Body of pancreas (tissue), 4 donors: ENCODE measurements at regions not wholly inside any gene's neighbourhood (a gene's known extent, or its start where the extent isn't known, plus 50 kb on each side); places are given as distances from the start of the nearest gene placed in this dataset.

Experiments used
- ATAC-seq: fragments of 150-250 bp; one replicate; pipeline ENCODE4 v1.9.1; 2016
- DNase-seq, 4 donors: peaks; one replicate each; pipeline ENCODE4 v3.0.0-alpha.2; 2019
- H3K27ac ChIP-seq, 4 donors: fragments of 200-600 bp; sonication (generic); 1 replicate in 3 of 4; 2 replicates in 1 of 4; pipeline versions ENCODE4 v1.5.1 to v1.6.1; 2016 to 2019; ENCODE audit warnings: mild to moderate bottlenecking in 1 of 4, mixed read lengths in 1 of 4, moderate library complexity in 1 of 4
- H3K27me3 ChIP-seq, 2 donors: fragments of 200-600 bp; sonication (generic); one replicate each; pipeline ENCODE4 v1.6.0; 2016; ENCODE audit warnings: mild to moderate bottlenecking in 1 of 2
- H3K36me3 ChIP-seq, 2 donors: fragments of 200-600 bp; sonication (generic); replicated peaks in 1 of 2; 2 replicates each; pipeline ENCODE4 v1.5.1; 2016; ENCODE audit warnings: low read depth in 2 of 2; ENCODE audit not compliant: insufficient read depth in 1 of 2
- H3K4me1 ChIP-seq: fragments of 200-600 bp; sonication (generic); one replicate; pipeline ENCODE4 v1.6.0; 2016
- H3K4me3 ChIP-seq, 2 donors: fragments of 200-600 bp; sonication (generic); 1 replicate in 1 of 2; 2 replicates in 1 of 2; pipeline ENCODE4 v1.5.1; 2016 to 2019
- H3K9me3 ChIP-seq, 3 donors: fragments of 200-600 bp; sonication (generic); 1 replicate in 2 of 3; 2 replicates in 1 of 3; pipeline ENCODE4 v1.5.1; 2016
- CTCF ChIP-seq, 7 experiments: fragments of 450-650 bp in 4 of 7; fragments of 200-600 bp in 3 of 7; sonication (generic) in 3 of 7; IDR thresholded peaks; one replicate each; pipeline ENCODE4 v1.5.1; 2016 to 2019; ENCODE audit warnings: antibody characterized with exemption in 7 of 7
- POLR2A ChIP-seq, 3 donors: fragments of 450-650 bp; IDR thresholded peaks; one replicate each; pipeline ENCODE4 v1.6.1; 2016; ENCODE audit warnings: antibody characterized with exemption in 3 of 3, mild to moderate bottlenecking in 2 of 3
- WGBS, 2 donors: methylation state at CpG; one replicate each; pipeline ENCODE4 v1.1.5; 2017; 5-methylcytosine and 5-hydroxymethylcytosine counted together
- intact Hi-C: fragments of 100-400 bp; cut with DNase I; formaldehyde crosslinking; loops from one replicate; pipeline ENCODE4 v1.15.1; 2023

DNA sequence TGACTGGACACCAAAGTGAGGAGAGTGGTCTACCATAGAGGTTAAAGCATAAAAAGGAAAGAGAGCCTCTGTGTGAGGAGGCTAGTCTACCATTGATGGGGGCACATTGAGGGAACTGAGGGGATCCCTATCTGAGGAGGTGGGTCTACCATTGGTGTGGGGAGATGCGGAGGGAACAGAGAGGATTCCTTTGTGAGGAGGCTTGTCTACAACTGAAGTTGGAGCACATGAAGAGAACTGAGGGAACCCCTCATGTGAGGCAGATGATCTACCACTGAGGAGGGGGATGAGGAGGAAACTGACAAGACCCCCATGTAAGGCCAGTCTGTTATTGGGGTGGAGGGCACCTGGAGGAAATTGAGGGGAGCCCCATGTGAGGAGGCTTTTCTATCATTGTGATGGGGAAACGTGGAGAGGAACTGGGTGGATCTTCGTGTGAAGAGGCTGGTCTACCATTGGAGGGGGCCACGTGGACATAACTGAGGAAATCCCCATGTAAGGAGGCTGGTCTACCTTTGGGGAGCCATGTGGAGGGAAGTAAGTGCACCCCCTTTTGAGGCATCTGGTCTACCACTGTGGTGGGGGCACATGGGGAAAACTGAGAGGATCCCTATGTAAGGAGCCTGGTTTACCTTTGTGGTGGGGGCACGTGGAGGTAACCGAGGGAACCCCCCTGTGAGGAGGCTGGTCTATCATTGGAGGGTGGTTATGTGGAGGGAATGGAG, 160.1 kb downstream of the FBLN2 start:
- H3K4me3 ChIP-seq = no peak overlapping the region
- intact Hi-C loops = no loop called here
- H3K9me3 ChIP-seq = no peaks in the 10 kb centered on the region
- no peaks in the 10 kb centered on the region for H3K4me1 ChIP-seq
- 49 to 66% methylated on average over 6 of the region's 6 CpGs for WGBS, 2 donors
- no peaks in the 10 kb centered on the region for H3K36me3 ChIP-seq
- DNase-seq (no peak), ATAC-seq (no peak)
- no peak overlapping the region for H3K27ac ChIP-seq
- H3K27me3 ChIP-seq = no peaks in the 10 kb centered on the region
- TF ChIP-seq CTCF (IDR thresholded peaks at IDR 0.05) (no peak), POLR2A (IDR thresholded peaks at IDR 0.05) (no peak)

GRCh38 chr3:13708301-13708700, 159.4 kb downstream of the FBLN2 start:
- 42 to 58% methylated on average over 7 of the region's 7 CpGs for WGBS, 2 donors
- DNase-seq = peak in 1 of 4 donors; percentile 3
- ATAC-seq = no peak

GRCh38 chr3:13707456-13707855, 158.5 kb downstream of the FBLN2 start:
- Histone ChIP-seq H3K27me3 (no peaks in the 10 kb centered on the region), H3K36me3 (no peaks in the 10 kb centered on the region), H3K9me3 (no peaks in the 10 kb centered on the region), H3K4me1 (no peaks in the 10 kb centered on the region), H3K4me3 (no peak overlapping the region), H3K27ac (no peak overlapping the region)
- WGBS, 2 donors = 67 to 75% methylated on average over 5 of the region's 5 CpGs
- DNase-seq (peak in 2 of 4 donors; percentile 0 to 2), ATAC-seq (no peak)
- intact Hi-C loops = no loop called here
- no peak for TF ChIP-seq CTCF (IDR thresholded peaks at IDR 0.05)
- TF ChIP-seq POLR2A (IDR thresholded peaks at IDR 0.05) = no peak

More at GRCh38 chr3:13708301-13708700, 159.4 kb downstream of the FBLN2 start:
- Histone ChIP-seq H3K27me3 (no peaks in the 10 kb centered on the region), H3K4me1 (no peaks in the 10 kb centered on the region), H3K9me3 (no peaks in the 10 kb centered on the region), H3K4me3 (no peak overlapping the region), H3K27ac (no peak overlapping the region), H3K36me3 (no peaks in the 10 kb centered on the region)
- TF ChIP-seq CTCF (IDR thresholded peaks at IDR 0.05) (no peak), POLR2A (IDR thresholded peaks at IDR 0.05) (no peak)
- intact Hi-C loops = no loop called here

DNA sequence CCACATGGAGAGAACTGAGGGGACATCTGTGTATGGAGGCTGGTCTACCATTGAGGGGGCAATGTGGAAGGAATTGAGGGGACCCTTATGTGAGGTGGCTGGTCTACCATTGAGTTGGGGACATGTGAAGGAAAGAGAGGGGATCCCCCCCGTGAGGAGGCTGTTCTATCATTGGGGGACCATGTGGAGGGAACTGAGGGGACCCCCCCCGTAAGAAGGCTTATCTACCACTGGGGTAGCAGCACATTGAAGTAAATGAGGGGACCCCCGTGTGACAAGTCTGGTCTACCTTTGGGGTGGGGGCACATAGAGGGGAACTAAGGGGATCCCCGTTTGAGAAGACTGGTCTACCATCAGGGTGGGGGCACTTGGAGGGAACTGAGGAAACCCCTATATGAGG, 158.0 kb downstream of the FBLN2 start:
- DNase-seq = peak in 1 of 4 donors; percentile 3
- TF ChIP-seq POLR2A (IDR thresholded peaks at IDR 0.05) = no peak
- TF ChIP-seq CTCF (IDR thresholded peaks at IDR 0.05) = no peak
- intact Hi-C loops = no loop called here

GRCh38 chr3:13706451-13706850, 157.5 kb downstream of the FBLN2 start:
- no peaks in the 10 kb centered on the region for H3K27me3 ChIP-seq
- 56 to 60% methylated on average over 2 of the region's 2 CpGs for WGBS, 2 donors
- H3K36me3 ChIP-seq = no peaks in the 10 kb centered on the region
- no peak overlapping the region for H3K4me3 ChIP-seq
- H3K9me3 ChIP-seq = no peaks in the 10 kb centered on the region
- DNase-seq (peak in 2 of 4 donors; percentile 1 to 3), ATAC-seq (no peak)
- intact Hi-C loops = no loop called here
- H3K27ac ChIP-seq = no peak overlapping the region
- no peak for TF ChIP-seq CTCF (IDR thresholded peaks at IDR 0.05)
- TF ChIP-seq POLR2A (IDR thresholded peaks at IDR 0.05) = no peak
- H3K4me1 ChIP-seq = no peaks in the 10 kb centered on the region

More for the DNA sequence above, 158.0 kb downstream of the FBLN2 start:
- Histone ChIP-seq H3K27me3 (no peaks in the 10 kb centered on the region), H3K4me3 (no peak overlapping the region), H3K9me3 (no peaks in the 10 kb centered on the region), H3K36me3 (no peaks in the 10 kb centered on the region), H3K4me1 (no peaks in the 10 kb centered on the region), H3K27ac (no peak overlapping the region)
- ATAC-seq = no peak
- WGBS, 2 donors = 59 to 60% methylated on average over 4 of the region's 4 CpGs
